Epithelial cell of proximal tubule (primary cell): ENCODE measurements at regions not wholly inside any gene's neighbourhood (a gene's known extent, or its start where the extent isn't known, plus 50 kb on each side); places are given as distances from the start of the nearest gene placed in this dataset.

ENCODE experiments used
- DNase-seq: peaks from one replicate; pipeline ENCODE4 v3.0.0-alpha.2; 2011; ENCODE audit warnings: low read depth
- H3K4me3 ChIP-seq: 2 replicates; pipeline ENCODE4 v1.5.1; 2011; ENCODE audit warnings: low read depth, mild to moderate bottlenecking, low read length
- TF ChIP-seq, protein P1 (sequence below): conservative IDR thresholded peaks from 2 replicates; pipeline ENCODE4 v1.5.1; 2012; ENCODE audit warnings: low read depth, mild to moderate bottlenecking, low read length

DNA sequence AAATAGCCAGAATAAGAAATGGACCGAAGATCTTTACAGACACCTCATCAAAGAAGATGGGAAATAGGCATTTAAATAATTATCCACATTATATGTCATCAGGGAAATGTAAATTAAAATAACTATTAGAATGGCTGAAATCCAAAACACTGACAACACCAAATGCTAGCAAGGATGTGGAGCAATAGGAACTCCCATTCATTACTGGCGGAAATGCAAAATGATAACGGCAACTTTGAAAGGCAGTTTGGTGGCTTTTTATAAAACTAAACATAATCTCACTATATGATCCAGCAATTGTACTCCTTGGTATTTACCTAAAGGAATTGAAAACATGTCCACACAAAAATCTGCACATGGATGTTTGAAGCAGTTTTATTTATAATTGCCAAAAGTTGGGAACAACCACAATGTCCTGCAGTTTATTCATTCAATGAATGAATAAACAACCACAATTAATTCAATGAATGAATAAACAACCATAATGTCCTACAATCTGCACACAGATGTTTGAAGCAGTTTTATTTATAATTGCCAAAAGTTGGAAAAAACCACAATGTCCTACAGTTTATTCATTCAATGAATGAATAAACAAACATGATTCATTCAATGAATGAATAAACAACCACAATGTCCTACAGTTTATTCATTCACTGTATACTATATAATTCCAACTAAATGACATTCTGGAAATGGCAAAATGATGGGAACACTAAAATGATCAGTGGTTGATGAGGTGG is 117.6 kb upstream of the PCDH18 start:
- TF ChIP-seq, protein P1, sequence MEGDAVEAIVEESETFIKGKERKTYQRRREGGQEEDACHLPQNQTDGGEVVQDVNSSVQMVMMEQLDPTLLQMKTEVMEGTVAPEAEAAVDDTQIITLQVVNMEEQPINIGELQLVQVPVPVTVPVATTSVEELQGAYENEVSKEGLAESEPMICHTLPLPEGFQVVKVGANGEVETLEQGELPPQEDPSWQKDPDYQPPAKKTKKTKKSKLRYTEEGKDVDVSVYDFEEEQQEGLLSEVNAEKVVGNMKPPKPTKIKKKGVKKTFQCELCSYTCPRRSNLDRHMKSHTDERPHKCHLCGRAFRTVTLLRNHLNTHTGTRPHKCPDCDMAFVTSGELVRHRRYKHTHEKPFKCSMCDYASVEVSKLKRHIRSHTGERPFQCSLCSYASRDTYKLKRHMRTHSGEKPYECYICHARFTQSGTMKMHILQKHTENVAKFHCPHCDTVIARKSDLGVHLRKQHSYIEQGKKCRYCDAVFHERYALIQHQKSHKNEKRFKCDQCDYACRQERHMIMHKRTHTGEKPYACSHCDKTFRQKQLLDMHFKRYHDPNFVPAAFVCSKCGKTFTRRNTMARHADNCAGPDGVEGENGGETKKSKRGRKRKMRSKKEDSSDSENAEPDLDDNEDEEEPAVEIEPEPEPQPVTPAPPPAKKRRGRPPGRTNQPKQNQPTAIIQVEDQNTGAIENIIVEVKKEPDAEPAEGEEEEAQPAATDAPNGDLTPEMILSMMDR = no peak
- DNase-seq = no peak
- H3K4me3 ChIP-seq = no peak overlapping the region

GRCh38 chr4:137648531-137648930 is 116.2 kb upstream of the PCDH18 start:
- H3K4me3 ChIP-seq = no peak overlapping the region
- DNase-seq = no peak
- TF ChIP-seq, protein P1 = no peak

GRCh38 chr4:137647375-137647774 is 115.1 kb upstream of the PCDH18 start:
- TF ChIP-seq, protein P1 = no peak
- no peak overlapping the region for H3K4me3 ChIP-seq
- DNase-seq = no peak

DNA sequence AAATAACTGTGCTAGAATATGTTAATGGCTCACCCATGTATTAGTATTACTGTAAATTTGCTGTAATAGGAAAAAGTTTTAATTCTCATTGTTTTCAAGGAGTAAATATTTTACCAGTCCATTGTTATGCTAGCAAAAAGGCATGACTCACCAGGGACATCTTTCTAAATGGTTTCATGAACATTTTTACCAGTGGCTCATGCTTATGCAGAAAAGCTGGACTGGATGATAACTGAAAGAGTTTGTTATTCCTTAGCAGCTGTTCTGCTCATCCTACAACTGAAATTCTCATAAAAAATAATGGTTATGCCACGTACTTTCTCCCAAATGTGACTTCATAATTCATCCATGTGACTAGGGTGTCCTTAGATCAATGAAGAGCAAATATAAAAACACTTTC is 111.9 kb upstream of the PCDH18 start:
- TF ChIP-seq, protein P1 = no peak
- H3K4me3 ChIP-seq = no peak overlapping the region
- DNase-seq = peak; percentile 26

GRCh38 chr4:137641544-137641943 is 109.2 kb upstream of the PCDH18 start:
- TF ChIP-seq, protein P1 = no peak
- H3K4me3 ChIP-seq = no peak overlapping the region
- no peak for DNase-seq

DNA sequence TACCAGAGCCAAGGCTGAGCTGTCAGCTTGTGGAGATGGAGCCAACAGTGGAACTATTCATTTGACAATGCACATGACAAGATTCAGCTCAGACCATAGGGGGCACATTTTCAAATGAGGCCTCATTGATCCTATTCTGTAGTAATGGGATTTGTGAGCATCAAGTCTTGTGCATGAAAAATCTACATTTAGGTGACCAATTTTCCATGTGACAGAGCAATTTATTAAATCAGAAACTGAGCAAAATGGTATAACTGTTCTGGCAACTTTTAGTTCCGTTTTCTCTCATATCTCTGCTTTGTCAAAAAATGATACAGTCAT is 108.5 kb upstream of the PCDH18 start:
- DNase-seq = no peak
- TF ChIP-seq, protein P1 = no peak
- no peak overlapping the region for H3K4me3 ChIP-seq

DNA sequence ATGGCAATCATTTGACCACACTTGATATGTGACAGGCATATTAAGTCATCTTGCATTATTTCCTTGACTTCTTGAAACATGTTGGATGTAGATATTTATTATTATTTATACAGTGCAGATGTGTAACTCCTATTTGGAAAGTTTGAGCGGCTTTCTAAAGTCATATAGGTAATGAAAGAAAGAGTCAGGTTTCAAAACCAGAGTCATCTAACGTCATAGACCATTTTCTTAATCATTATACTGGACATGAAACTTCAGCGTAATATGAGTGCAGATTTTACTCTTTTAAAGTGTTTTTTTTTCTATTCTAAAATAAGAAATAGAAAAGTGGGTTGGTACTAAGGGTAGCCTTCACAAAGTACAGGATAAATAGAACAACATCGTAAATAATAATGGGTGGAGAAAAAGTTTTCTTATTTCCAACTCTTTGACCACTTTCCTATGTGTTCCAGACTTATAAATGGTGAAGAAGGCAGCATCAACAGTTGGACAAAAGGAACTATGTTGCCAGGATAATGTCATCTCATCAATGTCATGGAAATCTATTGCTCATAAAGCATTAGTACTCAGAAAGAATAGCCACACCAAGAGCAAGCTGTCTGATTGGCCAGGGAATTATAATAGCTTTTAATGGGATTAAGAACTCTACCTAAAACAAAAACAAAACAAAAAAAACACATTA is 108.0 kb upstream of the PCDH18 start:
- TF ChIP-seq, protein P1 = no peak
- DNase-seq = no peak
- H3K4me3 ChIP-seq = no peak overlapping the region
